ENCODE measurements at regions not wholly inside any gene's neighbourhood (a gene's known extent, or its start where the extent isn't known, plus 50 kb on each side); places are given as distances from the start of the nearest gene placed in this dataset.

DNA sequence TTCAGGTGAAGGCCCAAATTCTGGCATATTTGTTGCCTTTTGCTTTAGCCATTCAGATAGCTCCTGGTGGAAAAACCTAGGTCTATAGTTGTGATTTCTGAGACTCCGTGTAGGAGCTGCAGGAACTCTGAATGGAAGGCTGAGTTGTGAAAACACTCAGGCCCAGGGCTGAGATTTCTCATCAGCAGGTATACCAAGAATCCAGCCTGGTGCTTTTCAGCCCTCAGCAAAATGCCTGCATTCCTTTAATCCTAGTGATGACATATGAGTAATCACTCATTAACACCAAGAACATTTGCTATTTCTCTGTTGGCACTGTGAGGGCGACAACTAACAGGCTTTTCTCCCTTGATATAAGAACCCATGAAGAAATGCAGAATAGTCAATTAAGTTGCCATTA lies 546.1 kb upstream of the MAN1A1 start:
- H3K4me1 Mint-ChIP-seq = peaks cover 41% of the 10 kb centered on the region
- no peaks in the 10 kb centered on the region for H3K9me3 Mint-ChIP-seq
- no peak overlapping the region for H3K4me3 Mint-ChIP-seq
- DNase-seq = no peak
- peaks cover 4% of the 10 kb centered on the region for H3K27me3 Mint-ChIP-seq (ENCODE audit: low read depth, poor library complexity)
- no peak overlapping the region for H3K27ac Mint-ChIP-seq
- no peaks in the 10 kb centered on the region for H3K36me3 Mint-ChIP-seq (ENCODE audit: low read depth)
- TF ChIP-seq, protein P1, sequence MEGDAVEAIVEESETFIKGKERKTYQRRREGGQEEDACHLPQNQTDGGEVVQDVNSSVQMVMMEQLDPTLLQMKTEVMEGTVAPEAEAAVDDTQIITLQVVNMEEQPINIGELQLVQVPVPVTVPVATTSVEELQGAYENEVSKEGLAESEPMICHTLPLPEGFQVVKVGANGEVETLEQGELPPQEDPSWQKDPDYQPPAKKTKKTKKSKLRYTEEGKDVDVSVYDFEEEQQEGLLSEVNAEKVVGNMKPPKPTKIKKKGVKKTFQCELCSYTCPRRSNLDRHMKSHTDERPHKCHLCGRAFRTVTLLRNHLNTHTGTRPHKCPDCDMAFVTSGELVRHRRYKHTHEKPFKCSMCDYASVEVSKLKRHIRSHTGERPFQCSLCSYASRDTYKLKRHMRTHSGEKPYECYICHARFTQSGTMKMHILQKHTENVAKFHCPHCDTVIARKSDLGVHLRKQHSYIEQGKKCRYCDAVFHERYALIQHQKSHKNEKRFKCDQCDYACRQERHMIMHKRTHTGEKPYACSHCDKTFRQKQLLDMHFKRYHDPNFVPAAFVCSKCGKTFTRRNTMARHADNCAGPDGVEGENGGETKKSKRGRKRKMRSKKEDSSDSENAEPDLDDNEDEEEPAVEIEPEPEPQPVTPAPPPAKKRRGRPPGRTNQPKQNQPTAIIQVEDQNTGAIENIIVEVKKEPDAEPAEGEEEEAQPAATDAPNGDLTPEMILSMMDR (IDR thresholded peaks at IDR 0.05) = no peak

- no peak overlapping the region for H3K4me3 Mint-ChIP-seq
- TF ChIP-seq, protein P1 (IDR thresholded peaks at IDR 0.05) = no peak
- H3K27me3 Mint-ChIP-seq (ENCODE audit: low read depth, poor library complexity) = peaks cover 6% of the 10 kb centered on the region
- peak overlapping the region; percentile 56 for H3K27ac Mint-ChIP-seq
- H3K9me3 Mint-ChIP-seq = no peaks in the 10 kb centered on the region
- no peaks in the 10 kb centered on the region for H3K36me3 Mint-ChIP-seq (ENCODE audit: low read depth)
- H3K4me1 Mint-ChIP-seq = peaks cover 41% of the 10 kb centered on the region
- peak; percentile 15 for DNase-seq
These were observed 545.2 kb upstream of the MAN1A1 start for GRCh38 chr6:119894811-119895210.

DNA sequence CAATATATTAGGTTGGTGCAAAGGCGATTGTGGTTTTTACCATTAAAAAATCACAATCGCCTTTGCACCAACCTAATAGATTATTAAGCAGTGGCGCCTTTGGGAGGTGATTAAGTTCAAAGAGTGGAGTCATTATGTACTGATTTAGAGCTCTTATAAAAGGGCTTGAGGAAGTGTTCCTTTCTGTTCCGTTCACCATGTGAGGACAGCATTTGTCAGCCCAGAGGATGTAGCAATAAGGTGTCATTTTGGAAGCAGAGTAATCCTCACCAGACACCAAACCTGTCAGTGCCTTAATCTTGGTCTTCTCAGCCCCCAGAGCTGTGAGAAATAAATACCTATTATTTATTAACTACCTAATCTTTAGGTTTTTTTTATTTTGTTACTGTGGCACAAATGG lies 542.1 kb upstream of the MAN1A1 start:
- Mint-ChIP-seq H3K27ac (no peak overlapping the region), H3K27me3 (ENCODE audit: low read depth, poor library complexity) (peaks cover 7% of the 10 kb centered on the region), H3K36me3 (ENCODE audit: low read depth) (no peaks in the 10 kb centered on the region), H3K4me1 (peaks cover 19% of the 10 kb centered on the region), H3K9me3 (no peaks in the 10 kb centered on the region), H3K4me3 (no peak overlapping the region)
- TF ChIP-seq, protein P1 (IDR thresholded peaks at IDR 0.05) = no peak
- DNase-seq = no peak

- no peak for DNase-seq
- Mint-ChIP-seq H3K4me3 (no peak overlapping the region), H3K9me3 (no peaks in the 10 kb centered on the region), H3K27ac (no peak overlapping the region), H3K4me1 (peaks cover 19% of the 10 kb centered on the region), H3K27me3 (ENCODE audit: low read depth, poor library complexity) (peaks cover 7% of the 10 kb centered on the region), H3K36me3 (ENCODE audit: low read depth) (no peaks in the 10 kb centered on the region)
- TF ChIP-seq, protein P1 (IDR thresholded peaks at IDR 0.05) = no peak
These were observed 541.6 kb upstream of the MAN1A1 start for GRCh38 chr6:119891206-119891605.

GRCh38 chr6:119890470-119890869 lies 540.9 kb upstream of the MAN1A1 start:
- peaks cover 14% of the 10 kb centered on the region for H3K4me1 Mint-ChIP-seq
- no peak overlapping the region for H3K4me3 Mint-ChIP-seq
- no peak for DNase-seq
- H3K9me3 Mint-ChIP-seq = no peaks in the 10 kb centered on the region
- H3K27me3 Mint-ChIP-seq (ENCODE audit: low read depth, poor library complexity) = peaks cover 3% of the 10 kb centered on the region
- no peaks in the 10 kb centered on the region for H3K36me3 Mint-ChIP-seq (ENCODE audit: low read depth)
- no peak overlapping the region for H3K27ac Mint-ChIP-seq
- TF ChIP-seq, protein P1 (IDR thresholded peaks at IDR 0.05) = no peak

DNA sequence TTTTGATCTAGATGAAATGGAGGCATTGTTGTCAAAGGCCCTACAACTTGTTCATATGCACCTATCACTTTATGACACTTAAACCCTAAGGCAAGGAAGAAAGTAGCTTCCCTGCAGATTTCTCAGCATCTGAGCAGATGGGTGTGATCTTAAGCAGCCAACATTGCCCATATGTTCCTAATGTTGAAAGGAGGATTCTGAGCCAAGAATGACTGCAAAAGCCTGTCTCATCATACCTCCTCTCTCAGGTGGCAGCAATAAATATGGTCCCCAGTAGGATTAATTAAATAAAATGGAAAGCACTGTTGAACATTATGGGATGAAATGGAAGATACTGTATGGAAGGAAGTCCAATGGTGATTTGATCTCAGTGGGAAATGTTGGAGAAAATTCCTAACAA lies 538.1 kb upstream of the MAN1A1 start:
- no peak overlapping the region for H3K4me3 Mint-ChIP-seq
- no peaks in the 10 kb centered on the region for H3K36me3 Mint-ChIP-seq (ENCODE audit: low read depth)
- no peak for DNase-seq
- TF ChIP-seq, protein P1 (IDR thresholded peaks at IDR 0.05) = no peak
- H3K9me3 Mint-ChIP-seq = peaks cover 11% of the 10 kb centered on the region
- H3K27me3 Mint-ChIP-seq (ENCODE audit: low read depth, poor library complexity) = peaks cover 3% of the 10 kb centered on the region
- no peak overlapping the region for H3K27ac Mint-ChIP-seq
- H3K4me1 Mint-ChIP-seq = no peaks in the 10 kb centered on the region
